Forelimb muscle (tissue), 1 donor: ENCODE measurements at regions not wholly inside any gene's neighbourhood (a gene's known extent, or its start where the extent isn't known, plus 50 kb on each side); places are given as distances from the start of the nearest gene placed in this dataset.

Experiments
- DNase-seq: peaks from one replicate; pipeline ENCODE4 v3.0.0-alpha.2; 2013; ENCODE audit warnings: low read depth

DNA sequence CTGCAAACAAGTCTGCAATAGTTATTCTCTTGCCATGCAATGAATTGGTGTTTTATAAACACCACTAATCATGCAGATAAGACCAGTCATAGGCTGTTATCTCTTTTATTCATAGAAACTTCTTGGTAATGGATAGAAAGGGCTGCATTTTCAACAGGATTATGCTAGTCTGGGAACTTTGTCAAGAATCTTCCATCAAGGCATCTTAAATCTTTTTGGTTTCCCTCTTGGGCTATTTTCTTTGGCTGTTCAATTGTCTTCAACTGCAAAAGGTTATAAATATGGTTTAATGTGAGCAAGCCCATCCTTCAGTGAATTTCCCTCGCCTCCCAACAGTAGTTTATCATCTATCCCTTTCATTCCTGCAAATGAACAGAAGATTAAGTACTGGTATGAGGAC, 59.0 kb upstream of the MINAR1 start:
- DNase-seq, result peak; percentile 16

DNA sequence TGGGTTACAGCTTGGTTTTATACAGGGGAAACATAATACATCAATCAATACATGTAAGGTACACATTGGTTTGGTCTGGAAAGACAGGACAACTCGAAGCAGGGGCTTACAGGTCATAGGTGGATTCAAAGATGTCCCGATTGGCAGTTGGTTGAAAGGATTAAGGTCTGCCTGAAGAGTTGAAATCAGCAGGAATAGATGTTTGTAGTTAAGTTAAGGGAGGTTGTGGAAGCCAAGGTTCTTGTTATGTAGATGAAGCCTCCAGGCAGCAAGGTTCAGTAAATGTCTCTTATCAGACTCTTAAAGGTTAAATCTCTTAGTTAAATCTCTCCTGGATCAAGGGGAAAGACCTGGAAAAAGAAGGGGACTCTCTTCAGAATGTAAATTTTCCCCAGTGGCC, 58.4 kb upstream of the MINAR1 start:
- no peak for DNase-seq

DNA sequence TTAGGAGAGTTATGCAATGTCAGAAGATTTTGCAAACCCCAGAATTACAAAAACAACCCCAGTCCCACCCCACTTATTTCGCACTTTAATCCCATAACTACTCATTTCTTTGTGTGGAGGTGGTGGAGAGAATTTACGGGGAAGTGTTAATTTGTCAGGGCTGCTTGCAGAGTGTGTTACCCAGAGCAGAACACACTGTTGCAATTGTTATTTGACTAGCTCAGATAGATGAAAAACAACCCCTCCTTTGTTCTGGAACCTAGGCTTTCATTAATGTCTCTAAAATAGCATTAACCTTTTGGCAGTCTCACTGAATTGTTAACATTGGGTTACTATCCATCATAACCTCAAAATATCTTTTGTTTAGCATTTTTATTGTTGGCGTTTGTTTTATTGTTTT, 55.8 kb upstream of the MINAR1 start:
- no peak for DNase-seq

DNA sequence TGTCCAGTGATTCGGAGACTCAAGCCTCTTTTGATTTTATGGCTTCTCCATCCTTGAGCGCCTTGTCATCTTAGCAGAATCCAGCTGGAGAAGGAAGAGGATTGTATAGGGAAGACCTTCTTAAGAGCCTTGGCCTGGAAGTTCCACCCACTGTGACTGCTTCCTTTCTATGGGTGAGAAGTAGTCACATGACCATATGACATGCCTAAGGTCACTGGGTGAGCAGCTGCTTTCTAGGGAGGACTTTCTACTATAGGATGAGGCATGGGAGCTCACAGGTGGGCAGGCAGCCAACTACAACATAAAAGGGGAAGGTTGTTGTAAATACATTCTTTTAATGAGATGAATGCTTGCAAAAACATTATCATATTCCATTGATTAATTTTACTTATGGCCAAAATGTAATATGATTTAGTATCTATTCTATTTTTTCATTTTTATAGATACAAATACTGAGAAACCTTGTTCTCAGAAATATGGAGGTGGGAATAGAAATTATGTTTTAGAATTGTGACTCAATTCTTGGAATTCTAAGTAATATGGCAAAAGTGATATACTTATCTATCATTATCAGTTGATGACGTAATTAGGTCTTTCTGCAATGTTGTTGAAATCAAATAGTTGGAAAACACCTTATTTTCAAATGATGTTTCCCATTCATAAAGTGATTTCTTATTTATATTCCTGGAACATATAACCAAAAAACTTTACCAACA, 53.6 kb upstream of the MINAR1 start:
- no peak for DNase-seq

DNA sequence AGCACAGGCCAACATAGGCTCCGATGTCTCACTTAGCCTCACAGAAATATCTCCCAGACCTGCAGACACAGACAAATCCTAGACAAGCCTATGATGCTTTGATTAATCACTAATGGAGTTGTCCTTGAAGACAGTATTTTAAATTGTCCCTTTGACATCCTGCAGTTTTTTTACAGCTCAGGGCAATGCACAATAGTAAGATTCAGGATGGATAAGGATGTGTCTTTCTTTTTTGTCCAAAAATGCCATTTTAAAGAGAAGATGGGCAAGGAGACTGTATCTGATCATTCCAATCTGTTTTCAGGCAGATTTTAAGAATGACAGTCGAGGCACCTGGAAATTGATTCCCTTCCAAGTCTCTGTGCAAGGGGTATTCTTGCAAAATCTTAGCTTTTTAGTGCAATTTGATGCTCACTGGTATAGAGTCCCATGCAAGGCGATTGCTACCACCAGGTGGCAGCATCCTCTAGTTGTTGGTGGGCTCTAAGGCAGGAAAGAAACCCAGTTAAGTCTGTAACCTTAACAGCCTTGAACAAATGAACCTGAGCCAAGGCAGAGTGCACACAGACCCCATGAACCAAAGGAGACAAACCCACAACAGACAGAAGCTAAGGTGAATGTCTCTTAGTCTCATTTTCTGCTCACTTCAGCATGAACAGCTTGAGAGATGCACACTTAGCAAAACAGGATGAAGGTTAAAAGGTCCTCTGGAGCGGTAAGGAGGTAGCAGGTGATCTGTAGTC, 51.2 kb upstream of the MINAR1 start:
- DNase-seq, result peak; percentile 34

DNA sequence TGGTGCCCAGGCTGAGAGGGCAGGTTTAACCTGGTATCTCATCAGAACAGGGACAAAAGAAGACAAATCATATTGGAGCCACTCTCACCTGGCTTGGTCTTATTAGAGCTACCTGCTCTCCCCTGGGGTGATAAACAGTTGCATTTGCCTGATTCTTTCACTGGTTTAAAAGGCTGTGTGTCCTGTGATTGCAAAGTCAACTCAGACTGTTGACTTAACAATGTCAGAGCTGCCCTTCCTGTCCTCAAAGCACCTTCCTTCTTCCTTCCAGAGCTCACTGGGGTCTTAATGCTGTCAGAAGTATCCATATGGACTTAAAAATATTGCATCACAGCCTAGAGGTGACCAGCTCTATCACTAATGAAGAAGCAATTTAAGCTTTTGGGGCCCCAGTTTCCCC, 50.5 kb upstream of the MINAR1 start:
- DNase-seq, result no peak
